GM12864 (cell line): ENCODE measurements at regions not wholly inside any gene's neighbourhood (a gene's known extent, or its start where the extent isn't known, plus 50 kb on each side); places are given as distances from the start of the nearest gene placed in this dataset.

Experiments
- DNase-seq: peaks from one replicate; pipeline ENCODE4 v3.0.0-alpha.2; 2011; ENCODE audit warnings: low read depth
- H3K4me3 ChIP-seq: 2 replicates; pipeline ENCODE4 v1.5.1; 2011; ENCODE audit warnings: mild to moderate bottlenecking, low read depth, low read length, control low read depth
- CTCF ChIP-seq: IDR thresholded peaks from 2 replicates; pipeline ENCODE4 v1.5.1; 2011; ENCODE audit warnings: low read depth, mild to moderate bottlenecking, moderate library complexity, low read length, control low read depth, inconsistent platforms; ENCODE audit errors: missing control alignments

GRCh38 chr6:71079677-71080076 is 122.8 kb upstream of the B3GAT2 start:
- TF ChIP-seq CTCF = no peak
- H3K4me3 ChIP-seq = no peak overlapping the region
- no peak for DNase-seq

GRCh38 chr6:71080133-71080532 is 123.3 kb upstream of the B3GAT2 start:
- no peak for DNase-seq
- no peak overlapping the region for H3K4me3 ChIP-seq
- TF ChIP-seq CTCF = no peak

GRCh38 chr6:71080826-71081225 is 124.0 kb upstream of the B3GAT2 start:
- no peak overlapping the region for H3K4me3 ChIP-seq
- no peak for DNase-seq
- no peak for TF ChIP-seq CTCF

- no peak overlapping the region for H3K4me3 ChIP-seq
- no peak for TF ChIP-seq CTCF
- no peak for DNase-seq
These were observed 125.3 kb upstream of the B3GAT2 start for GRCh38 chr6:71082033-71082650.

- no peak overlapping the region for H3K4me3 ChIP-seq
- TF ChIP-seq CTCF = no peak
- DNase-seq = no peak
These were observed 126.5 kb upstream of the B3GAT2 start for GRCh38 chr6:71083308-71083820.

- no peak overlapping the region for H3K4me3 ChIP-seq
- no peak for TF ChIP-seq CTCF
- no peak for DNase-seq
These were observed 131.3 kb upstream of the B3GAT2 start for GRCh38 chr6:71088166-71088565.

GRCh38 chr6:71090217-71090616 is 133.4 kb upstream of the B3GAT2 start:
- H3K4me3 ChIP-seq = no peak overlapping the region
- no peak for DNase-seq
- TF ChIP-seq CTCF = no peak
